ENCODE measurements at regions not wholly inside any gene's neighbourhood (a gene's known extent, or its start where the extent isn't known, plus 50 kb on each side); places are given as distances from the start of the nearest gene placed in this dataset.

DNA sequence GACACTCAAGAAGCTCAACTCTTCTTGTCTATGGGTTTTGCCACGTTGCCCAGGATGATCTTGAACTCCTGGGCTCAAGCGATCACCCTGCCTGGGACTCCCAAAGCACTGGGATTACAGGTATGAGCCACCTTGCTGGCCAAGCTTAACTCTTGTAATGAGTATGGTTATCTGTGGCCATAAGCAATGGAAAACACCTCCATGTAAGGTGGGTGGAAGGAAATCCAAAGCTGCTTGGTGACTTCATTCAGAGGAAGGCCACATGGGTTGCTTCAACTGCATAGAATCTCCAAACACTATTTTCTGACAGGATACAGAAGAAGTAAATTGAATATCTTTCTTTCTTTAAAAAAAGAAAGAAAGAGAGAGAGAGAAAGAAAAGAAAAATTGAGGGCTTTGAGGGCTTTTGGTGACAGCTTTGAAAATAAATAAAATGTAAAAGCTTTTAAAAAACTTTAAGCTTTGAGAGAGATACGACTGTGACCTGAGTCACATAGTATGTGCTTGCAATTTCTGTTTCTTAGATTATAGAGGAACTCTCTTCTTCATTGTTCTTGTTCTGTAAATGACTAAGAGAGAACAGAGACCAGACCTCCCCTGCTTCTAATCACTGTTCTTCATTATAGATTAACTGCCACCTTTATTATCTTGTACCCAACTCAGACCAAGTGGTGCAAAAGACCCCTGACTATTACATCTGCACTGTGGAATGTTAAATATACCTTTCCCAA lies 123.1 kb upstream of the NDUFV2 start:
- TF ChIP-seq, protein P1, sequence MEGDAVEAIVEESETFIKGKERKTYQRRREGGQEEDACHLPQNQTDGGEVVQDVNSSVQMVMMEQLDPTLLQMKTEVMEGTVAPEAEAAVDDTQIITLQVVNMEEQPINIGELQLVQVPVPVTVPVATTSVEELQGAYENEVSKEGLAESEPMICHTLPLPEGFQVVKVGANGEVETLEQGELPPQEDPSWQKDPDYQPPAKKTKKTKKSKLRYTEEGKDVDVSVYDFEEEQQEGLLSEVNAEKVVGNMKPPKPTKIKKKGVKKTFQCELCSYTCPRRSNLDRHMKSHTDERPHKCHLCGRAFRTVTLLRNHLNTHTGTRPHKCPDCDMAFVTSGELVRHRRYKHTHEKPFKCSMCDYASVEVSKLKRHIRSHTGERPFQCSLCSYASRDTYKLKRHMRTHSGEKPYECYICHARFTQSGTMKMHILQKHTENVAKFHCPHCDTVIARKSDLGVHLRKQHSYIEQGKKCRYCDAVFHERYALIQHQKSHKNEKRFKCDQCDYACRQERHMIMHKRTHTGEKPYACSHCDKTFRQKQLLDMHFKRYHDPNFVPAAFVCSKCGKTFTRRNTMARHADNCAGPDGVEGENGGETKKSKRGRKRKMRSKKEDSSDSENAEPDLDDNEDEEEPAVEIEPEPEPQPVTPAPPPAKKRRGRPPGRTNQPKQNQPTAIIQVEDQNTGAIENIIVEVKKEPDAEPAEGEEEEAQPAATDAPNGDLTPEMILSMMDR (IDR thresholded peaks at IDR 0.05; ENCODE audit: extremely low read depth in 1 of 2, insufficient read depth in 1 of 2, low read depth in 1 of 2, low read length in 2 of 2) = no peak
- no peak for TF ChIP-seq POLR2AphosphoS5 (IDR thresholded peaks at IDR 0.05; ENCODE audit: insufficient read depth, low read depth, low read length)
- no peak for TF ChIP-seq EZH2 (IDR thresholded peaks at IDR 0.05; ENCODE audit: borderline replicate concordance, low read depth, low read length, severe bottlenecking)
